ENCODE measurements at regions not wholly inside any gene's neighbourhood (a gene's known extent, or its start where the extent isn't known, plus 50 kb on each side); places are given as distances from the start of the nearest gene placed in this dataset.

DNA sequence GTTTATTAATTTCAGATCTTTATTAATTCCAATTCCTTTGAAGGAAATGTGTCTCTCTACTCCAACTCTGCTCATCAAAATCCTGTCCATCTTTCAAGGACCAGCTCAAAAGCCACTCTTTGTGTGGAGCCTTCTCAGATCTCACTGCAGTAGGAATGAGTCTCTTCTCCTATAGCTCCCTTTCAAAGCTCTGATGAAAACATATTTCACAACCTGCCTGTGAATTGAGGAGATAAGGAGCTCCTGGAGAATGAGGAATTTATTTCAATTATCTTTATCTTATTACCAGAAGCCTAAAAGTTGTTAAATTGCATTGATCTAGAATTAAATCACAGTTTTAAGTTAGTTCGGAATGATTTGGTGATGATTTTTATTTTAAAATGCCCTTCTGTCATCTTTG lies 92.6 kb upstream of the TRPC3 start:
- H3K4me3 ChIP-seq (ENCODE audit: low read depth, low read length) = no peak overlapping the region
- in situ Hi-C loops (cut with HindIII; ENCODE audit: low sequenced_read_pairs) = no loop called here
- DNase-seq (ENCODE audit: low read depth) = no peak
- TF ChIP-seq, protein P1, sequence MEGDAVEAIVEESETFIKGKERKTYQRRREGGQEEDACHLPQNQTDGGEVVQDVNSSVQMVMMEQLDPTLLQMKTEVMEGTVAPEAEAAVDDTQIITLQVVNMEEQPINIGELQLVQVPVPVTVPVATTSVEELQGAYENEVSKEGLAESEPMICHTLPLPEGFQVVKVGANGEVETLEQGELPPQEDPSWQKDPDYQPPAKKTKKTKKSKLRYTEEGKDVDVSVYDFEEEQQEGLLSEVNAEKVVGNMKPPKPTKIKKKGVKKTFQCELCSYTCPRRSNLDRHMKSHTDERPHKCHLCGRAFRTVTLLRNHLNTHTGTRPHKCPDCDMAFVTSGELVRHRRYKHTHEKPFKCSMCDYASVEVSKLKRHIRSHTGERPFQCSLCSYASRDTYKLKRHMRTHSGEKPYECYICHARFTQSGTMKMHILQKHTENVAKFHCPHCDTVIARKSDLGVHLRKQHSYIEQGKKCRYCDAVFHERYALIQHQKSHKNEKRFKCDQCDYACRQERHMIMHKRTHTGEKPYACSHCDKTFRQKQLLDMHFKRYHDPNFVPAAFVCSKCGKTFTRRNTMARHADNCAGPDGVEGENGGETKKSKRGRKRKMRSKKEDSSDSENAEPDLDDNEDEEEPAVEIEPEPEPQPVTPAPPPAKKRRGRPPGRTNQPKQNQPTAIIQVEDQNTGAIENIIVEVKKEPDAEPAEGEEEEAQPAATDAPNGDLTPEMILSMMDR (IDR thresholded peaks at IDR 0.05; ENCODE audit: low read depth, low read length, missing control alignments) = no peak

DNA sequence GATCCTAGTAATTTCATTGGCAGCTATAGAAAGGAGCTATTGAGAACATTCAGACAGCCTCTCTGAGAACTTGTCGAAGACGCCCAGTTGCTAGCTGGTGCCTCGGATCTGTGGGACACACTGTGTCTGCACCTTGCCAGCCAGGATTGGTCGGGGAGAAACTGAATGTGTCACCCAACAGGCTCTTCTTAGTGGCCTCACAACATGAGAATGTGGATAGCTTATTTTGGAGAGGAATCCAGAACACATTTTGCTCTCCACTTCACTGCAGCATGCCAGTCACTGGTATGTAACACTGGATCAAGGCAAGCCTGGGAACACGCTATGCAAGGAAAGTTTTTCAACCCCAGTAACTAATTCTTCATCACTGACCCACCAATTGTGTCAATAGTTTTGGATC lies 89.5 kb upstream of the TRPC3 start:
- in situ Hi-C loops (cut with HindIII; ENCODE audit: low sequenced_read_pairs) = no loop called here
- no peak for DNase-seq (ENCODE audit: low read depth)
- TF ChIP-seq, protein P1 (IDR thresholded peaks at IDR 0.05; ENCODE audit: low read depth, low read length, missing control alignments) = no peak
- no peak overlapping the region for H3K4me3 ChIP-seq (ENCODE audit: low read depth, low read length)

DNA sequence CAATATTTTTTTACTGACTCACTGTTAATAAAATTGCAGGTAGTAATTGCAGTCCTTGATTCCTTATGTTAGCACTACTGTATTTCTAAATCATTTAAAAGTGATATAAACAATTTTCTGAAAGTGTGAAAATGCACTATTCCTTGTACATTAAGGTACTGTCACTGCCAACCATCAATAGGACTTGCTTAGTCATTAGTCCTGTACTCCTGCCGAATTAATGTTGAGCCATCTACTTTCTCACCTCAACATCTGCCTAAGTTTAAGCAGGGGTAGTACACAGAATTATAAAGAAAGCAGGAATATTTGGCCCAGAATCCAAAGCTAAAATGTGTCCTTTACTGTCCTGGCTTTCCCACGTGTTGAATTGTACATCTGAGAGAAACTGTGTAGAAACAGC lies 87.0 kb upstream of the TRPC3 start:
- in situ Hi-C loops (cut with HindIII; ENCODE audit: low sequenced_read_pairs) = loop anchor here (5.0 kb wide), 1 partner anchor 62 kb away; no protein-coding TSS in a partner anchor
- no peak for DNase-seq (ENCODE audit: low read depth)
- TF ChIP-seq, protein P1 (IDR thresholded peaks at IDR 0.05; ENCODE audit: low read depth, low read length, missing control alignments) = no peak
- H3K4me3 ChIP-seq (ENCODE audit: low read depth, low read length) = no peak overlapping the region

DNA sequence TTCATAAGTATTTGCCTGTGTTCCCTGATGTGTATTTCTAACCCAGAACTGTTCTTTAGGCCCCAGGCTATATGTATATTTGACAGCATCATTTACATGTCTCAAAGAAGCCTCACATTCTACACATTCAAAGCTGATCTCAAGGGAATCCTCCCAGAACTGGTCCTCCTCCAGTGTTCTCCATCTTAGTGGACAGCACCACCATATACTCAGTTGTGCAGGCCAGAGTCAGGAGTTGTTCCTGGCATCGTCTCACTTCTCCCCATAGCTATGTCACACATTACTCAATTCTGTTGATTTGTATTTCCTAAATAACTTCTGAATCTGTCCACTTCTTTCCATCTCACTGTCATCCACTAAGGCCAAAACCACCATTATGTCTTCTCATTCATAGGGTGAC lies 82.8 kb upstream of the TRPC3 start:
- no peak overlapping the region for H3K4me3 ChIP-seq (ENCODE audit: low read depth, low read length)
- in situ Hi-C loops (cut with HindIII; ENCODE audit: low sequenced_read_pairs) = loop anchor here (5.0 kb wide), 1 partner anchor 57 kb away; no protein-coding TSS in a partner anchor
- DNase-seq (ENCODE audit: low read depth) = no peak
- TF ChIP-seq, protein P1 (IDR thresholded peaks at IDR 0.05; ENCODE audit: low read depth, low read length, missing control alignments) = no peak

DNA sequence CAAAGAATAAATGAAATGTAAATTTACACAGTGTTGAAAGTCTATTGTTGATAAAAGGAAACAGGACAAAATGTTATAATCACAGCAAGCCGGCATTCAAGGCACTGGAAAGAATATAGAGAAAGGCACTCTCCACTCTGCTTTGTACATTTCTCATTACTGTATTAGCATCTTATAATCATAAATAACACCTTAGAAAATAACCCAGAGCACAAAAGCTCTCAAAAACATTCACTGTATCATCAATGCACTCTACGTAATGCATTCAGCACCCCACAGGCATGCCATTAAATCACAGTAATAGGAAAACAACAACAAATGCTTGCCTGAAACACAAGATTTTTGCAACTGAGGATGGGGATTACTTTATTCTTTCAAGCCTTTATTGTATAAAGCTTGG lies 75.3 kb upstream of the TRPC3 start:
- no peak overlapping the region for H3K4me3 ChIP-seq (ENCODE audit: low read depth, low read length)
- no peak for DNase-seq (ENCODE audit: low read depth)
- in situ Hi-C loops (cut with HindIII; ENCODE audit: low sequenced_read_pairs) = no loop called here
- TF ChIP-seq, protein P1 (IDR thresholded peaks at IDR 0.05; ENCODE audit: low read depth, low read length, missing control alignments) = no peak

DNA sequence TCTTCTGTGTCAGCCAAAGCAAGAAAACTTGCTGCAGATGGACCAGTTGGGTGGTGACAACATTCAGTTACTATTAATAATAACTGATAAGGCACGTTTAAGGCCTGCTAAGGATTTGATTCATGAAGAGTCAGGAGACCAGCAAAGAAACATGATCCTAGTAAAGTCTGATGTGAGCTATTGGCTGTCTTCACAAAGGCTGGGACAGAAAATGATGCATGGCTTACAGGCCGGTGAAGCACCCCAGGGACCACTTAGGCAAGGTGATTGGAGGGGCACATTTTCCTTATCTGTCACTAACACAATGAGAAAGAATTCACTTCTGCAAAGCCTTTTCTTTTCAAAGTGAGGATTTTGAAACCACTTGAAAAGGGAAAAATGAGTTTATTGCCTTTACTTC lies 65.4 kb upstream of the TRPC3 start:
- no peak for DNase-seq (ENCODE audit: low read depth)
- H3K4me3 ChIP-seq (ENCODE audit: low read depth, low read length) = no peak overlapping the region
- in situ Hi-C loops (cut with HindIII; ENCODE audit: low sequenced_read_pairs) = no loop called here
- TF ChIP-seq, protein P1 (IDR thresholded peaks at IDR 0.05; ENCODE audit: low read depth, low read length, missing control alignments) = no peak

DNA sequence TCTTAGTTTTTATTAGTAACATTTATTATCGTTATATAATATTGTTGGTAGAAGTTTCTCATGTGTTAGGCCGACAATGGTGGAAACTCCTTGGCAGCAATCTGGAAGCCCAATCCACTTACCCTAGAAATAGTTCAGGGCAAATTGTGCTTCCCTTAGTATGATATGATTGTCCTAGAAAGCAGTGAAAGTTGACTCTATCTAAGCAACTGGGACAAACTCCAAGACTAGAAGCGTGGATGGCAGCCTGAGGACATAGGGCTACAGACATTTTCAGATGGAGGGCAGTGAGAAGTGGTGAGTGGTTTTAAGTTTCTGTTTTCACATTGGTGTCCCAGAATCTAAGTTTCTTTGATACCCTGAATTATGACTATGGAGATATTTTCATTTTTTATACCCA lies 63.3 kb upstream of the TRPC3 start:
- in situ Hi-C loops (cut with HindIII; ENCODE audit: low sequenced_read_pairs) = no loop called here
- H3K4me3 ChIP-seq (ENCODE audit: low read depth, low read length) = no peak overlapping the region
- TF ChIP-seq, protein P1 (IDR thresholded peaks at IDR 0.05; ENCODE audit: low read depth, low read length, missing control alignments) = no peak
- DNase-seq (ENCODE audit: low read depth) = no peak

Data from astrocyte of the cerebellum (primary cell).